Renal cortical epithelial cell (primary cell): ENCODE measurements at regions not wholly inside any gene's neighbourhood (a gene's known extent, or its start where the extent isn't known, plus 50 kb on each side); places are given as distances from the start of the nearest gene placed in this dataset.

Source experiments
- DNase-seq: peaks from one replicate; pipeline ENCODE4 v3.0.0-alpha.2; 2011; ENCODE audit warnings: low read depth

DNA sequence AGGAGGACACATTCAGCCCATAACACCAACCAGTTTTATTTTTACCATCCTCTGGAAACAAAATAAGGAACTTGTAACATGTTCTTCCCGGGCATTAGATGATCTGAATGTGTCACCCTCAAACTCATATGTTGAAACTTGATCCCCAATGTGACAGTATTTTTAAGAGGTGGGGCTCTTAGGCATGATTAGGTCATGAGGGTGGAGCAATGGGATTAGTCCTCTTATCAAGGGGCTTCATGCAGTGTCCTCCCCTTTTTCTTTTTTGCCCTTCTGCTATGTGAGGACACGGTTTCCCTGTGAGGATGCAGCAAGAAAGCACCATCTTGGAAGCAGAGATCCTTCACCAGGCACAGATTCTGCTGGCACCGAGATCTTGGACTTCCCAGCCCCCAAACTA, 401.5 kb upstream of the TRIB2 start:
- DNase-seq: no peak

DNA sequence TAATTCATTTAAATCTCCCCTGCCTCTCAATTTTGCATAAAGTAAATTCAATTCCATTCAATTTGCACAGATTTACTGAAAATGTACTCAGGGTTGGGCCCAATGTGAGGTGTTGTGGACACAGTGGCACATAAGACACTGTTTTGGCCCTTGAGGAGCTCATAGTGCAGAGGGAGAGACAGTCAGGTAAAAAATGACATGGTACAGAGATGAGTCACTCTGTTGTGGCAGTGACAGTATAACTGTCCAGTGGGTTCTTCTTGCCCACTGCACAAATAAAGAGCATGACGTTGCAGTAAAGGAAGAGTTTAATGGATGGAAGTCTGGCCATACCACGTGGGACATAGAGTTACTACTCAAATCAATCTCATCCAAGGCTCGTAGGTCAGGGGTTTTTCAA, 400.3 kb upstream of the TRIB2 start:
- no peak for DNase-seq

DNA sequence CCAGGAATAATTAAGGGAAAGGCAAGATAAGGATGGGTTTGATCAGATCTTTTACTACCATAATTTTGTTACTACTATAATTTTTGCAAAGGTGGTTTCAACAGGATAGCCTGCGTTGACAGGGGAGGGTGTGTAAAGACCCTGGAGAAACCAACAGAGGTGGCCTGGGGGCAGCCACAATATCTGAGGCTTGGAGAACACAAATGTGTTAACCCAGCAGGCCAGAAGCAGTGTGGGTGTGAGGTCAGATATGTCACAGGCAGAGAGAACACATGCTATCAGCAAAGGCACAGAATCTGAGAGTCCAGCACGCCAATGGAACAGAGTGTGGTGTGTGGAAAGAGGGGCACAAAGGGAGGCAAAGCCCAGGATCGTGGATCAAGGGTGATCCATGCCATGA, 399.4 kb upstream of the TRIB2 start:
- no peak for DNase-seq

DNA sequence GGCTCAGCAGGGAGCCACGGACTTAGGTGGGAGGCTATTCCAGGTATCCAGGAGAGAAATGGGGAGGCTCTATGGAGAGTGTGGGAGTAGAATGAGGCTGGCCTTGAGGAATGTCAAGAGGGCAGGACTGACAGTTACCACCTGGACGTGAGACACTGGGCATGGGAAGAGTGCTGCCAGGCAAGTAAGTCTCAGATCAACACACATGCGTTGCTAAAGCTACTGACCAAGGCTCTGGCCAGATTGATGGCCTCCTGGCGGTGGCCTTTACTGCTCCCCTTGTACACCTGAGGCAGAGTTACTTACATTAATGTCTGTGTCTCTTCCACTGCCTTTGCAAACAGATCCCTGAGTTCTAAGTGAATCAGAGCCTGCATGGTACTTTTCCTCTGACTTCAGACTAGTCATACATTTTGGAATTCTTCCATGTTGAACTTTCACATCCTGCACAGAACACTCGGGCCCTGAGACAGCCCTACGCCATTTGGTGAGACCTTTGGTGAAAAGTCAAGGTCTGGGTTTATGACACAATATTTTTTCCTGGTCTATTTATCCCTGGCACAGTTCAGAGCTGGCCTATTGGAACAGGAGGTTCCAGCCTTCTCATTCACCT, 398.8 kb upstream of the TRIB2 start:
- peak; percentile 98 for DNase-seq

DNA sequence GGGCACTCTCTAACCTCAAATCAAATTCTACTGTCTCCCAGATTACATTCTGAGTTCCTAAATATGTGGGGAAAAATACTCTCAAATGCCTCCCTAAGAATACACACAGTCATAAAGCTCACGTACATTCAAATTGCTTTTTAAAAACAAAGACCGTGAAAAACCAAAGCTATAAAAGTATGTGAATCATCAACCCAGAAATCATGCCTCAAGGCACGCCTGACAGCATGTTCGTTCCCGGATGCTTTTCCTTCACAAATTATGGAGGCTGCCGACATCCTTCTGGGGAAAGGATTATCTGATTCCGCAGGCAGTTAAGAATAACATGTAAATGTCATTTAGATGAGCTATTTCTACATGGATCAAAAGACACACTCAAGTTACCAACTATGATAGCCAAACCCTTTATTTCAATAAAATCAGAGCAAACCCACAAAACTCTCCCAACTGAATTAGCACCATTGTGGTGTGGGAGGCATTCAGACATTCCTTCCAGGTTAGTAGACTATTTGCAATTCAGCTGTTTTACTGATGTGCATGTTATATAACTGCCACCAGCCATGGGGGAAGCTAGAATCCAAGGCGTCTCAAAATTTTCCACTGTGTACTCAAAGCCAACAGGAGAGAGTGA, 398.2 kb upstream of the TRIB2 start:
- DNase-seq: peak; percentile 97

DNA sequence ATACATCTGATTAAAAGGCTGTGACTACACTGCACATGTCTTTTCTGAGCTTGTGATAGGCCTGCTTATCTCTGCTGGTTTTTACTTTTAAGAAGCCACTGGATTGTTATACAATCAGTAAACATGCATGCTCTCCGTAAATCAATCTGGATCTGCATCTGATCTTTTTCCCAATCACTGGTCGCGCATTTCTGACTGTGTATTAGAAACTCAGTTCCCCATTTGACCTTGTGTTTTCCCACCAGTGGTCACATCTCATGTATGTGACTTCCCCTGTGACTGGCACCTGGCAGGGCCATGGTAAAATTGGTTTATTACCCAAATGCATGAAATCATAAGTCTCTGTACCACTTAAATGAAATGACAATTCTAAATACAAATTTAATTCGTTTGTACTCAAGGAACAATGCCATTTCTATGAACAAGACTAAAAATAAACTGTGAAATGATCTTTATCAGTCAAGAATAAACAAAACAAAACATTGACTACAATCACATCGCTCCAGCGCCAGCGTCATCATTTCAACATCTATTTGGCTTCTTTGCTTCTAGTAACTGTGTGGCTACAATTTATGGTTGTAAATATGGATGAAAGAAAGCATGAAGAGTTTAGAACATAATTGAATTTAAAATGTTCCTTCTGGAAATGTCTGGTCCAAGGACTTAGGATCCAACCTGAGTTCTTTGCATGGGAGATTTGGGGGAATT, 396.6 kb upstream of the TRIB2 start:
- no peak for DNase-seq

DNA sequence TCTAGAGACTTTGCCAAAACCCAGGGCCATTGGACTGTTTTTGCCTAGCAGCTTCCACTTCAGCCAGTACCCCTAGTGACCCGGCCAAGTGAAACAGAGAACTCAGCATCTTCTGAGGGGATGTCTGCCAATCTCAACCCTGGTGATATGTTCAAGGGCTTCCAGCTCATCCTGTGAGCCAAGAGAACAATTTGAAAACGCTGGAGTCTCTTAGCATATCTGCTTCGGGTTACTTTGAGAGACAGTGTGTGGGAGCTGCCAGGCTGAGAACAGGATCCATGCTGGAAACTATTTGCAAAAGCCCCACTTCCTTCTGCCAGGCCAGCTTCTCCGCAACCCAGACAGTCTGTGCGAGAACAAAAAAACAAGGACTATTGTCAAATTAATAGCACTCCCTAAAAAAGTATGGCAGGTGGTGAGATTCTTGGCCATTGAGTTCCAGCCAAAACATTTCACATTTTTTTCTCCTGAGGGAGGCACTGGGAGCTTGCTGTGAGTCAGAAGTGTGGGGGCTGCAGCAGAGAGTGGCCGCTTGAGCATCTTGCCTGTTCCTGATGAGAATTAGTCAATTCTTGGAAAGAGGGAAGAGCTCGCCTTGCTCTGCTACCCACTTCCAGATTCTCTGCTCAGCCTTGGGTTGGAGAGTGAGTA, 395.6 kb upstream of the TRIB2 start:
- DNase-seq: peak; percentile 93

DNA sequence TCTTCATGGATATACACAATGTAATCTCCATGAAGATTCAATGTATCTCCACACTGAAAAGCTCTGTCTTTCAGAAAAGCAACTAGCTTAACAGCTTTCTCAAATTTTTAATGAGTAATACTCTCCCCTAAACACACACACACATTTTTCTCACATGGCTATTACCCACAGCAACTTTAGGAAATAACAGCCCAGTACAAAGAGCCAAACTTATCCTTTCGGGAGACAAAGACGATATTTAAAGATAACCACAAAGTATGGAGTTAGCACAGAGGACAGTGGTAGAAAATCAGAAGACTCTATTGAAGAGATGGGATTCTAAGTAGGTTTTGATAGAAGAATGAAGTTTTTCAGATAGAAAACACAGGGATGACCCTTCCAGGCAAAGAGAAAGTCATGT, 394.9 kb upstream of the TRIB2 start:
- DNase-seq: no peak

DNA sequence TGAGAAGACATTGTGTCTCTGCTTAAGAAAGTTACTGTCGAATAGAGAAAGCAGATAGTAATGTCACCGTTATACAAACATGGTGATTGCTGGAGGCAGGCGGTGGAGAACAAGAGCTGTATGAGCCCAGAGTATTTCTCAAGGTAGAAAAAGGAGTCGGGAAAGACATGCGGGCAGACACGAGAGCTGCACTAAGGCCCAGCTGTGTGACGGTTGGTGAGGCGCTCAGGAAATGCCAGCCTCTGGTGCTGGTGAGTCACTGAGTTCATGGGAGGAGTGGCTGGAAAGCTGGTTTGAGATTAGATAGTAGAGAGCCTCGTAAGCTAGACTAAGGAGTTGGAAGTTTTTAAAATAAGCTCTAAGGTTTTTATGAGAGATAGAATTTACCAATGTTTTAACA, 390.9 kb upstream of the TRIB2 start:
- peak; percentile 39 for DNase-seq

DNA sequence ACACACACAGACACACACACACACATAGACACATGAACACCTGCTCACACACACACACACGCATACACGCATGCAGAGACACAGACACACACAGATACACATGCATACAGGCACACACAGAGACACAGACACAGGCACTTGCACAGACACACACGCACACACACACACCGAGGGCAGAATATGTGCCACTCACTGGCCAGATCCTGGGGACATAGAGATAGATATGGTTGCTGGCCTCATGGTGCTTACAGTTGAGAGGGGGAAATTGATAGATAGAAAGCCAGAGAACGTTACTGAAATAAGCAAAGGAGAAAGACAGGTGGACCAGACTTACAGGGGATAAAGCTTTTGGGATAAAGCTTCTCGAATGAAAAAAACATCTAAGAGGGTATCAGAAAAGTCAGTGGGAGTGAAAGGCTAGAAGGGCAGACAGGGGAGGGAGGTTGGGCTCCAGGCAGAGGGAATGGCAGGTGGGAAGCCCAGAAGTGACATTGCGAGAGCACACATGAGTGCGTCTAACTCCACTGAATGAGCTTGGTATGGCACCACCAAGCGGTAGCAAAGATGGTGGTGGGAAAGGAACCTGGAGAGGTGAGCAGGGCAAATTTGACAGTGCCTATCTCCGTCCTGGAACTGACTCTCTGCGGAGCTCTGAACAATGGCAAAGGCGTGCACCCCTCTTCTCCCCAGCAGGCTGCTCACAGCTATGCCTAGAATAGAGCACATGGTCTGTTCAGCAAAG, 390.1 kb upstream of the TRIB2 start:
- DNase-seq: no peak

DNA sequence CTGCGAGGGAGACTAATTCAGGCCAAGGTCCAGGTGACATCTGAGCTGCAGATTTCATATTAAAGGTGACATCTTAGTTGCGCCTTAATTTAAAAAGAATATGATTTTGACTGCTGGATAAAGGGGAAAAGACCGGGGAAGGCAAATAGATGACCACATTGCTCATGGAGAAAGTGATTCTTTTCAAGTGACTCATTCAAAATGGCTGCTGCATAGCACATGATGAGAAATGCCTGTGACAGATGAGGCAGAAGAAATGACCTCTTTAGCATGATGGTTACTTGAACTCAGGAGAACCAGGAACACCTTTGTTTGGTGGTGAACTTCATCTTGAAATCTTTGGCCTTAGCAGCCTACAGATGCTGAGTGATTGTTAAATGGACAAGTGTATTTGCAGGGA, 385.8 kb upstream of the TRIB2 start:
- DNase-seq: peak; percentile 87

DNA sequence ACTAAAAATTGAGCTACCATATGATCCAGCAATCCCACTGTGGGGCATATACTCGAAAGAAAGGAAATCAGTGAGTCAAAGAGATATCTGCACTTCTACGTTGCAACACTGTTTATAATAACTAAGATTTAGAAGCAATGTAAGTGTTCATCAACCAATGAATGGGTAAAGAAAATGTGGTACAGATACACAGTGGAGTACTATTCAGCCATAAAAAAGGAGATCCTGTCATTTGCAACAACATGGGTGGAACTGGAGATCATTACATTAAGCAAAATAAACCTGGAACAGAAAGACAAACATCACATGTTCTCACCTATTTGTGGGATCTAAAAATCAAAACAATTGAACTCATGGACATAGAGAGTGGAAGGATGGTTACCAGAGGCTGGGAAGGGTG, 385.0 kb upstream of the TRIB2 start:
- DNase-seq: no peak

DNA sequence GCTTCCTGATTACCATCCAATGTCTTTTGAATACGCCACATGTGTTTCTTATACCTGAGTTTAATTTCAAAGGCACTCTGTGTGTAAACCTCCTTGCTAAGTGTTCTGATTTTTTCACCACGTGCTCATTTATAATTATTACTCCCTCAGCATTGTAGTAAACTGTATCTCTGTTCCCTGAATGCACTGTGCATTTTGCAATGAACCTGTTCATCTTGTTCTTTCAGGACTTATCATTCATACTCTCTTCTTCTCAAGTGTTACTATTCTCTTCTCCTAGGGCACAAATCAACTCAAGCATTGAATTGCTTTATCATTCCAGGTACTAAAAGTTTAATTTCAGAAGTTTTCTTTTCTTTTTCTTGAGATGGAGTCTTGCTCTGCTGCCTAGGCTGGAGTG, 383.4 kb upstream of the TRIB2 start:
- DNase-seq: no peak

DNA sequence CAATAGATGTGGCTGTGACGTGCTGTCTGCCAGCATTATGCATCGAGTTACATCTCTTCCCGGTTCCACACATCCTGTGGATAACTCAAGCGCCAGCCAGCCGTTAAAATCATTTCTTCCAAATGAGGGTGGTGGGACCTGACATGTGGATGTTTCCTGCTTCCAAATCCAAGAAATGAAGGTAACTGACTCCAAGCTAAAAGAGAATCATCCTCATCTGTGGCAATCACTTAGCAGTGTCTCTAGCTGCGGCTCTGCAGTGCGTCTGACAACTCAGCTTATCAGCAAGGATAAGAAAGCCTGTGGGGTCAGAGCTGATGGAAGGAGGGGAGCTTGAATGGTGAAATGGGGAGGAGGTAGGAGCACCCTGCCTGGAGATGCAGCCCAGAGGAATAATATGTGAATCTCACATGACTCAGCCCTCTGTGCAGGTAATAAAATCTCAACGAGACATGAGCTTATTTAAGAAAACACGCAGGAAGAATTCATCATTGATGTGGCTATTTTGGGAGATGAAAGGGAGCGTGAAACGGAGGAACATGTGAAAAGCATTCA, 382.2 kb upstream of the TRIB2 start:
- DNase-seq: no peak

DNA sequence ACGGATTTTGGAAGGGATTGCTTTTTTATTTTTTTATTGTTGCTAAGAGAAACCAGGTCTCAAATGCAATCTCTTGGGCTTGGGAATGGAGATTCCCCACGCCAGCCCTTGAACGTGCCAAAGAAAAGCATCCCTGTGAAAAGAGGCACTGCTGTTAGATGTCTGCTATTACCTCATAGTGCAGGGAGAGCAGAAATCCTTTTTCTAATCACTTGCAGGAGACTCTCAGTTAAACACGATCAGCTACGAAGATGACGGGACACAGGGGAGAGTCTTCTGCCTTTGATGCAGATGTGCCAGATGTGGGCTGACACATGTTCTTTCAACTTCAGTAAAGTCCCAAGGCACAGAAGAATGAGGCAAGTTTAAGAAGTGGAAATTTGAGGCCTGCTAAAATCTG, 381.6 kb upstream of the TRIB2 start:
- DNase-seq: no peak

DNA sequence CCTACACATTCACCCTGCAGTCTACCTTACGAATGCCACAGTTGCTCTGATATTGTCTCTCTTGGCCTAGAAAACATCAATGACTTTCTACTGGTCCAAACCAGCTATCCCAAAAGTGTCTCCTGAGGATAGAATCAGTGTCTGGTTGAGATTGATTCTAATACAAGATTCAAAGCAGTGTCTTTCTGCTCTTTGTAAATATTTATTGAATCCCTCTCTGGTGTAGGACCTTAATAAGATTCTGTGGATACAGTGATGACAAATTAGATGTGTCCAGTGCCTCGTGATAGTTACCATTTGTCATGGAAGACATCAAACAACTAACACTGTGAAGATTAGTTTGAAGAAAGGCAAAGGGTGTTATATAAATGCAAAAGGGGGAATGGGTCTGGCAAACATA, 380.7 kb upstream of the TRIB2 start:
- DNase-seq: no peak

DNA sequence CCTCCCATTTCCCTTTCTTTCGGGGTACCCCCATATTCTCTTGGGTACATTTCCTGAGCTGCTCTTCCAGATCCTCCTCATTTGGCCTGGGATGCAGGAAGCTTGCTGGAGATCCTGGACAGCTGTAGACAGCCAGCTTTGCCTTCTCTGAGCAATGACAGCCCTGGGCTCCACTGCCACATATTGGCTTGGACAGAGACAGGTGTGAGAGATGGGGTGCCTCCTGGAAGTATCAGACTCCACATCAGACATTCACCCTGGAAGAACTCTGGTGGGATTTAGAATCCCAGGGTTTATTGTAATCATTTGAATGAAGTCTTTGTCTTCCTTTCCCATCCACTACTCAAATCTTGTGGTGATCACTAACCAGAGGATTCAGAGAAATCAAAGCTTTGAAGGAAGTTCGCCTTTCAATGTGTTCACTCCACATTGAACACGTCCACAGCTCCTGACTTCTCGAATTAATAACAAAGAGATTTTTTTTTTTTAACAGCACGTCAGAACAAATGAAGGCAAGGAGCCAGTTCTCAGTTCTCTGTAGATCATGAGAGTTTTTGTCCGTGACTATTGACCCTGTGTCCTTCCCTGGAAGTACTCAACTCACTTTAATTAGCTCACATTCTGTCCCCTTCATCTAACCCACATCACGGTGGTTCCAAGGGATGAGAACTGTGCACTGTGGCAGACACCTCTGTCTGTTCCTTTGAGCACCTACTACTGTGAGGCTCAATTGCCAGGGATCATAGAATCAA, 377.6 kb upstream of the TRIB2 start:
- no peak for DNase-seq

DNA sequence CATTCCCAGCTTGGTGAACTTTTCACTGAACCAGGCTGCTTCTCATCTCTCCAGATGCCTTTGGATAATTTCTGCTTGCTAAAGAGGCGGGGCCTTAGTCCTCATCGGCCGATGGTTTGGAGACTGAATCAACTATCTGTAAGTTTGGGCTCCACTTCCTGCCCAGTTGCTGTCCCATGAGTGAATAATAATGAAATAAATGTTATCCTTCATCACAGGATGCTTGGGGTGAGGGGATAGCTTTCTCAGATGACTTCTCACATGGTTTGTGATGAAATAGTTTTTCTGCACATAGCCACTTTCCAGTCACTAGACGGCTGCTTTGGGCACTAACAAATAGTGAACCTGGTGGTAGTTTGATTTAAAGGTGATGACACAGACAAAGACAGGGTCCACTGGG, 376.6 kb upstream of the TRIB2 start:
- no peak for DNase-seq

DNA sequence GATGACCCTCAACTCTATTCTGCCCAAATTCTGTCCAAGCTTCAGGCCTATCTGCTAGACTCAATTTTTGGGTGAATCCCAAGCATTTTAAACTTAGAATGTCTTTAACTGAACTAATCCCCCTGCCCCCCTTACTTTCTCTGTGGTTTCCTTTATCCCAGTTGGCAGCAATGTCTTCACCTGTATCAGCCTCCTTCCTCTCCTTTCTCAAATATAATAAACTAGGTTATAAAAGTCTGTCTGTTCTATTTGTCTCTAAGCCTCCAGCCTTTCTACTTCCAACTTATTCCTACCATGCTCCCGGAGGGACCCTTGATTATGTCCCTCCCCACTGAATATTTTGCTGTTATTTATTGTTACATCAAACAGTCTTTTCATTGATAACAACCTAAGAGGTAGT, 375.5 kb upstream of the TRIB2 start:
- DNase-seq: no peak

DNA sequence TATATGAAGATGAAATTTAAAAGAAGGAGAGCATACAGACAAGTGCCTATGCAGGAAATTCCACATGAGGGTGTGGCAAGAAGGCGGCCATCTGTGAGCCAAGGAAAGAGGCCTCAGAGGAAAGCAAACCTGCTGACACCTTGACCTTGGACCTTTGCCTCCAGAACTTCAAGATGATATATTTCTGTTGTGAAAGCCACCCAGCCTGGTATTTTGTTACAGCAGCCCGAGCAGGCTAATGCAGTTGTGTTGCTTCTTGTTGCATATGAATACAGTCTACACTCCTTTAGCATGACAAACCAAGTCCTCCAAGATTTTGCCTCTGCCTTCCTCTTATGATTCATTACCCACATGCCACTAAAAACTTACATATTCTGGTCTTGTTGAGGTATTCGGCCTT, 374.8 kb upstream of the TRIB2 start:
- DNase-seq: no peak

DNA sequence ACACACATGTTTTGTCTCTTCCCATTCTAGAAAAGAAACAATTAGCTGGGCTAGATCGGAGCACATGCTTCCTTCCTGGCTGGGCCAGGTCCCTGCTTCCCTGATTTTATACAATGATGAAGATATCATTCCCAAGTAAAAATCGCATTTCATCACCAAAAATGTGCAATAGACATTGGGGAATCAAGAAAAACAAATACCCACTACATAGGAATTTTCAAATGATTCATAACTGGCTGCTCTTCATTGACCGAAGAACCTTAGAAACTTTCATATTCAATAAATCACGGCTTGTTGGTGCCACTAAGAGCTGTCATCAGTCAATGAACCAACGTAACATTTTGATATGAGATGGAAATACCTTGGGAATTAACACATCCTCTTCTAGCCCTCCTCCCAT, 373.6 kb upstream of the TRIB2 start:
- DNase-seq: no peak
